ENCODE measurements at regions not wholly inside any gene's neighbourhood (a gene's known extent, or its start where the extent isn't known, plus 50 kb on each side); places are given as distances from the start of the nearest gene placed in this dataset.

DNA sequence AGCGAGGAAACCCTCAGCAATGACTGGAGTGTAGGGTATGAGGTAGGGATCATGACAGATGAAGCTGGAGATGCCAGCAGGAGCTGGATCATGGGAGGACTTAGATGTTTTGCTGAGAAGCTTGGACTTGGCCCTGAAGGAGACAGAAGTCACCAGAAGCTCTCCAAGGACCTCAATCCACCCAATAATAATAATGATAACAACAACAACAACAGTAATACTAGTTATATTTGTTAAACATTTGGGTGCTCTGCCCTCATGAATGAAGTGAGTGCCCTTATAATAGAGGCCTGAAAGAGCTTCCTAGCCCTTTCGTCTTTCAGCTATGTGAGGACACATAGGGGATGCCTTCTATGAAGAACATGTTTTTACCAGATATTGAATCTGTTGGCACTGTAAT lies 163.9 kb downstream of the DDX1 start:
- Histone ChIP-seq H2AFZ (ENCODE audit: low read depth, low read length) (no peak overlapping the region), H4K20me1 (ENCODE audit: insufficient read depth) (no peaks in the 10 kb centered on the region), H3K9me3 (ENCODE audit: low read length) (peaks cover 17% of the 10 kb centered on the region), H3K36me3 (ENCODE audit: insufficient read depth, low read length) (no peaks in the 10 kb centered on the region), H3K4me3 (ENCODE audit: low read length) (no peak overlapping the region), H3K4me2 (ENCODE audit: low read length) (no peak overlapping the region), H3K9ac (ENCODE audit: low read length) (no peak overlapping the region), H3K79me2 (replicated peaks; ENCODE audit: insufficient read depth, low read length) (no peaks in the 10 kb centered on the region), H3F3A (ENCODE audit: insufficient read depth, low read length, poor library complexity, severe bottlenecking) (no peaks in the 10 kb centered on the region), H3K27me3 (ENCODE audit: insufficient read depth, low read depth, low read length) (no peaks in the 10 kb centered on the region), H3K9me2 (ENCODE audit: insufficient read depth, low read length) (no peaks in the 10 kb centered on the region), H3K27ac (ENCODE audit: low read length) (no peak overlapping the region)
- TF ChIP-seq, protein P1, sequence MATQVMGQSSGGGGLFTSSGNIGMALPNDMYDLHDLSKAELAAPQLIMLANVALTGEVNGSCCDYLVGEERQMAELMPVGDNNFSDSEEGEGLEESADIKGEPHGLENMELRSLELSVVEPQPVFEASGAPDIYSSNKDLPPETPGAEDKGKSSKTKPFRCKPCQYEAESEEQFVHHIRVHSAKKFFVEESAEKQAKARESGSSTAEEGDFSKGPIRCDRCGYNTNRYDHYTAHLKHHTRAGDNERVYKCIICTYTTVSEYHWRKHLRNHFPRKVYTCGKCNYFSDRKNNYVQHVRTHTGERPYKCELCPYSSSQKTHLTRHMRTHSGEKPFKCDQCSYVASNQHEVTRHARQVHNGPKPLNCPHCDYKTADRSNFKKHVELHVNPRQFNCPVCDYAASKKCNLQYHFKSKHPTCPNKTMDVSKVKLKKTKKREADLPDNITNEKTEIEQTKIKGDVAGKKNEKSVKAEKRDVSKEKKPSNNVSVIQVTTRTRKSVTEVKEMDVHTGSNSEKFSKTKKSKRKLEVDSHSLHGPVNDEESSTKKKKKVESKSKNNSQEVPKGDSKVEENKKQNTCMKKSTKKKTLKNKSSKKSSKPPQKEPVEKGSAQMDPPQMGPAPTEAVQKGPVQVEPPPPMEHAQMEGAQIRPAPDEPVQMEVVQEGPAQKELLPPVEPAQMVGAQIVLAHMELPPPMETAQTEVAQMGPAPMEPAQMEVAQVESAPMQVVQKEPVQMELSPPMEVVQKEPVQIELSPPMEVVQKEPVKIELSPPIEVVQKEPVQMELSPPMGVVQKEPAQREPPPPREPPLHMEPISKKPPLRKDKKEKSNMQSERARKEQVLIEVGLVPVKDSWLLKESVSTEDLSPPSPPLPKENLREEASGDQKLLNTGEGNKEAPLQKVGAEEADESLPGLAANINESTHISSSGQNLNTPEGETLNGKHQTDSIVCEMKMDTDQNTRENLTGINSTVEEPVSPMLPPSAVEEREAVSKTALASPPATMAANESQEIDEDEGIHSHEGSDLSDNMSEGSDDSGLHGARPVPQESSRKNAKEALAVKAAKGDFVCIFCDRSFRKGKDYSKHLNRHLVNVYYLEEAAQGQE (IDR thresholded peaks at IDR 0.05; ENCODE audit: borderline replicate concordance): no peak
- no peak for TF ChIP-seq EZH2 (IDR thresholded peaks at IDR 0.05; ENCODE audit: borderline replicate concordance, insufficient read depth, low read length, poor library complexity, severe bottlenecking)
- TF ChIP-seq MXI1 (conservative IDR thresholded peaks at IDR 0.05; ENCODE audit: poor library complexity, severe bottlenecking): no peak
- TF ChIP-seq TAF1 (IDR thresholded peaks at IDR 0.05; ENCODE audit: low read depth): no peak
- TF ChIP-seq, protein P2, sequence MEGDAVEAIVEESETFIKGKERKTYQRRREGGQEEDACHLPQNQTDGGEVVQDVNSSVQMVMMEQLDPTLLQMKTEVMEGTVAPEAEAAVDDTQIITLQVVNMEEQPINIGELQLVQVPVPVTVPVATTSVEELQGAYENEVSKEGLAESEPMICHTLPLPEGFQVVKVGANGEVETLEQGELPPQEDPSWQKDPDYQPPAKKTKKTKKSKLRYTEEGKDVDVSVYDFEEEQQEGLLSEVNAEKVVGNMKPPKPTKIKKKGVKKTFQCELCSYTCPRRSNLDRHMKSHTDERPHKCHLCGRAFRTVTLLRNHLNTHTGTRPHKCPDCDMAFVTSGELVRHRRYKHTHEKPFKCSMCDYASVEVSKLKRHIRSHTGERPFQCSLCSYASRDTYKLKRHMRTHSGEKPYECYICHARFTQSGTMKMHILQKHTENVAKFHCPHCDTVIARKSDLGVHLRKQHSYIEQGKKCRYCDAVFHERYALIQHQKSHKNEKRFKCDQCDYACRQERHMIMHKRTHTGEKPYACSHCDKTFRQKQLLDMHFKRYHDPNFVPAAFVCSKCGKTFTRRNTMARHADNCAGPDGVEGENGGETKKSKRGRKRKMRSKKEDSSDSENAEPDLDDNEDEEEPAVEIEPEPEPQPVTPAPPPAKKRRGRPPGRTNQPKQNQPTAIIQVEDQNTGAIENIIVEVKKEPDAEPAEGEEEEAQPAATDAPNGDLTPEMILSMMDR (IDR thresholded peaks at IDR 0.05; ENCODE audit: poor library complexity, severe bottlenecking): no peak

DNA sequence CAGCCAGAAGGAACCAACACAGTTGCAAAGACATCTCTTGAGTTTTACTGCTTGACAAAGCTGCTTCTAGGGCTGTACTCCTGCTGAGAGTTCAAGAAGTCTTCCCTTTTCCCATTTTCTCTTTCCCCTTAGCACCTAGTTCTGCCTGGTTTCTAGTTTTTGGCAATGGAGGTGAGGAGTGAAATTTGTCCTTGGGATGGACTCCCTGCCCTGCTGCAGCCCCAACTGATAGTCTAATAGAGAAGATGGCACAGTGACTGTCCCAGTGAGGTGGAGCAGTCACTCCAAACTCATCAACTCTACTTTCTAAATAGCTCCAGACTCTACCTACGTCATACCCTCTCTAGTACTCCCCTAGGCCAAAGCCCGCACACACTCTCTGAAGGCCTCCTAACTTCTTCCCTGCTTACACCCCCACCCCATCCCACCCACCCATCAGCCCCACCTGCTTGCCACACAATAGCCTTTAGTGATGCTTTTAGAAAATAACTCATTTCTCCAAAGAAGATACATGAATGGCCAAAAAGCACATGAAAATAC lies 164.4 kb downstream of the DDX1 start:
- no peak overlapping the region for H3K4me3 ChIP-seq (ENCODE audit: low read length)
- no peak for TF ChIP-seq TAF1 (IDR thresholded peaks at IDR 0.05; ENCODE audit: low read depth)
- no peak for TF ChIP-seq RAD21 (conservative IDR thresholded peaks at IDR 0.05)
- TF ChIP-seq EP300 (conservative IDR thresholded peaks at IDR 0.05; ENCODE audit: poor library complexity, severe bottlenecking): no peak
- TF ChIP-seq SMC3 (conservative IDR thresholded peaks at IDR 0.05; ENCODE audit: poor library complexity): no peak
- H2AFZ ChIP-seq (ENCODE audit: low read depth, low read length): no peak overlapping the region

More for the DNA sequence above, 164.4 kb downstream of the DDX1 start:
- H3K27ac ChIP-seq (ENCODE audit: low read length): no peak overlapping the region
- no peaks in the 10 kb centered on the region for H3K36me3 ChIP-seq (ENCODE audit: insufficient read depth, low read length)
- H4K20me1 ChIP-seq (ENCODE audit: insufficient read depth): no peaks in the 10 kb centered on the region
- H3K9me2 ChIP-seq (ENCODE audit: insufficient read depth, low read length): no peaks in the 10 kb centered on the region
- H3K4me2 ChIP-seq (ENCODE audit: low read length): no peak overlapping the region
- H3K27me3 ChIP-seq (ENCODE audit: insufficient read depth, low read depth, low read length): no peaks in the 10 kb centered on the region
- H3K9ac ChIP-seq (ENCODE audit: low read length): no peak overlapping the region
- no peaks in the 10 kb centered on the region for H3F3A ChIP-seq (ENCODE audit: insufficient read depth, low read length, poor library complexity, severe bottlenecking)
- no peaks in the 10 kb centered on the region for H3K79me2 ChIP-seq (replicated peaks; ENCODE audit: insufficient read depth, low read length)
- peaks cover 17% of the 10 kb centered on the region for H3K9me3 ChIP-seq (ENCODE audit: low read length)
